ENCODE measurements at regions not wholly inside any gene's neighbourhood (a gene's known extent, or its start where the extent isn't known, plus 50 kb on each side); places are given as distances from the start of the nearest gene placed in this dataset.

DNA sequence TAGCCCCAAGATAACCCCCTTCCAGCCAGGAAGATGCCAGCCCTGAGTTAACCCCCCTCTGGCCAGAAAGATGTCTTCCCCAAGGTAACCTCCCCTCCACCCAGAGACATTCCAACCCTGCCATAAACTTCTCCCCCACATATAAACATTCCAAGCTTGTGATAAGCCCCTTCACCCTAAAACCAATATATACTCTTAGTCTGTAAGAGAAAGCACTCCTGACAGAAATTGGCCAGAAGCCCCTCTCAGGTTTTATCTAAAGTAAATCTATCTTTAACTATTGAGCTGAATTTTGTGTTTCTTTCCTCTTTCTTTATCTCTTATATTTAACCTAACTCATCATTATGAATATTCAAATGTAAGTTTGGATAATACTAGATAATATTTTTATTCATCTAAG, 1775.8 kb upstream of the MIR17HG start:
- H3K4me3 ChIP-seq (ENCODE audit: insufficient read length, low read depth), result no peak overlapping the region
- TF ChIP-seq YY1 (IDR thresholded peaks at IDR 0.05; ENCODE audit: insufficient read depth, insufficient read length) (no peak), SUZ12 (IDR thresholded peaks at IDR 0.05; ENCODE audit: extremely low read depth, insufficient read depth, insufficient read length) (no peak), ZNF274 (IDR thresholded peaks at IDR 0.05; ENCODE audit: low read depth, low read length) (no peak)
- no peak for DNase-seq (ENCODE audit: low read depth, low spot score)
- no peaks in the 10 kb centered on the region for H3K27me3 ChIP-seq (ENCODE audit: insufficient read depth, insufficient read length)
- H3K9ac ChIP-seq (ENCODE audit: insufficient read length, low read depth), result no peak overlapping the region
- no peaks in the 10 kb centered on the region for H3K36me3 ChIP-seq (ENCODE audit: insufficient read depth, insufficient read length, low read length)
- no peaks in the 10 kb centered on the region for H3K4me1 ChIP-seq (ENCODE audit: insufficient read depth, insufficient read length)
- peaks cover 27% of the 10 kb centered on the region for H3K9me3 ChIP-seq (ENCODE audit: insufficient read depth, low read length)

DNA sequence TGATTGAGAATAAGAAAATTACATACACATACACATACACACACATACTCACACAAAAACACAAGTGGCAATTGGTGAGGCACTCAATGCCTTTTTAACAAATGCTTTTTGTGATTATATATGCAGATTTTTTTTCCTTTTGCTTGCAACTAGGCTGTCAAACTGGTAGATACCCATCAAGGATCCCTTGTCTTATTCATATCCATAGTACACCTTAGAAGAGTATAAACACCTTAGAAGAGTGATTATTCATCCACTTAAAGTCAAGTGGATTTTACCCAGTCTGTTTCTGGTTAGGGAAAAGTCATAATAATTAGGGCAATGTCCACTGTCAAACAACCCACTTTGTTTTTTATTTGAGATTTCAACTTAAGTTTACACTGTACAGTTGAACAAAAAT, 1773.4 kb upstream of the MIR17HG start:
- no peak for DNase-seq (ENCODE audit: low read depth, low spot score)
- H3K36me3 ChIP-seq (ENCODE audit: insufficient read depth, insufficient read length, low read length), result no peaks in the 10 kb centered on the region
- no peak overlapping the region for H3K4me3 ChIP-seq (ENCODE audit: insufficient read length, low read depth)
- H3K9me3 ChIP-seq (ENCODE audit: insufficient read depth, low read length), result peaks cover 27% of the 10 kb centered on the region
- no peaks in the 10 kb centered on the region for H3K27me3 ChIP-seq (ENCODE audit: insufficient read depth, insufficient read length)
- no peaks in the 10 kb centered on the region for H3K4me1 ChIP-seq (ENCODE audit: insufficient read depth, insufficient read length)
- H3K9ac ChIP-seq (ENCODE audit: insufficient read length, low read depth), result no peak overlapping the region
- TF ChIP-seq YY1 (IDR thresholded peaks at IDR 0.05; ENCODE audit: insufficient read depth, insufficient read length) (no peak), ZNF274 (IDR thresholded peaks at IDR 0.05; ENCODE audit: low read depth, low read length) (no peak), SUZ12 (IDR thresholded peaks at IDR 0.05; ENCODE audit: extremely low read depth, insufficient read depth, insufficient read length) (no peak)

DNA sequence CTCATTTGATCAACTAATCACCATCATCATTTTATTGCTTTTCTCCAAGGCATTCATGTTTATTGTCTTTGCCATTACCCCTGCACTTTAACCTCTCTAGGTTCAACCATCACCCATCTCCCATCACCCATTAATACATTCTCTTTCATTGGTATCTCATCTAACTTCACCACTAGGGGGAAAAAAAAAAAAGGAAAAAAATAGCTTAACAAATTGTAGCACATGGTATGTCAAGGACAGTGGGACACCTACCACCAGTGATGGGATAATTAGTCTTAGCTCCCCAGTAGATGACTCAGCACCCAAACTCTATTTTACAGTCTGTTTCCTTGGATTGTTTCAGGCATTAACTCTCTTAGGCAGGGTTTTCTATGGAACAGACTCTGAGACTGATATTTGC, 1770.2 kb upstream of the MIR17HG start:
- Histone ChIP-seq H3K9me3 (ENCODE audit: insufficient read depth, low read length) (peaks cover 6% of the 10 kb centered on the region), H3K9ac (ENCODE audit: insufficient read length, low read depth) (no peak overlapping the region), H3K27me3 (ENCODE audit: insufficient read depth, insufficient read length) (no peaks in the 10 kb centered on the region), H3K36me3 (ENCODE audit: insufficient read depth, insufficient read length, low read length) (no peaks in the 10 kb centered on the region), H3K4me3 (ENCODE audit: insufficient read length, low read depth) (no peak overlapping the region), H3K4me1 (ENCODE audit: insufficient read depth, insufficient read length) (no peaks in the 10 kb centered on the region)
- no peak for DNase-seq (ENCODE audit: low read depth, low spot score)
- TF ChIP-seq ZNF274 (IDR thresholded peaks at IDR 0.05; ENCODE audit: low read depth, low read length) (no peak), SUZ12 (IDR thresholded peaks at IDR 0.05; ENCODE audit: extremely low read depth, insufficient read depth, insufficient read length) (no peak), YY1 (IDR thresholded peaks at IDR 0.05; ENCODE audit: insufficient read depth, insufficient read length) (no peak)

DNA sequence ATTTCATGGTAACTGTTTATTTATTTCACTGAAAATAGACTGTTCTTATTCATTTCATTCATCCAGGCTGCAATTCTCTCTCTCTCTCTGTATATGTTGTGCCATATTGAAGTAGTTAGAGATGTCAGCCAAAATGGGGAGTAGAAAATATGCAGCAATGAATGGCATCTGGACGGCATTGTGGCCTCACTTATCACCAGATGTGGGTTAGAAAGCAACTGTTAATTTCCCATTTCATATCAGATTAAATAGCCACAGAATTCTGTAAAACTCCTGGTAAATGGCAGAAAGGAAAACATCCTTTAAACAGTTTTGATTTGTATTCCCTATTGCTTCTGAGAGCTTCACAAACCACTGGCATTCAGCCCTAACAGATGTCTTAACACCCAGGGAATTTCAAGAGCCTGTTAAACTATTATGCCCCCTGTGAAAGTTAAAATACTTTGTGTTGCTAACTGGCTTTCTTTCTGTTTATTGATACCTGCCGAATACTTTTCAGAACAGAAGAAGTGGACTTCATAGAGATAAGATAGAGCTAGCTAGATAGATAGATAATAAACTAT, 1763.3 kb upstream of the MIR17HG start:
- no peak for TF ChIP-seq SUZ12 (IDR thresholded peaks at IDR 0.05; ENCODE audit: extremely low read depth, insufficient read depth, insufficient read length)
- no peak for TF ChIP-seq YY1 (IDR thresholded peaks at IDR 0.05; ENCODE audit: insufficient read depth, insufficient read length)
- no peak for TF ChIP-seq ZNF274 (IDR thresholded peaks at IDR 0.05; ENCODE audit: low read depth, low read length)
- no peaks in the 10 kb centered on the region for H3K36me3 ChIP-seq (ENCODE audit: insufficient read depth, insufficient read length, low read length)
- H3K4me3 ChIP-seq (ENCODE audit: insufficient read length, low read depth), result no peak overlapping the region
- DNase-seq (ENCODE audit: low read depth, low spot score), result no peak
- no peaks in the 10 kb centered on the region for H3K9me3 ChIP-seq (ENCODE audit: insufficient read depth, low read length)
- no peak overlapping the region for H3K9ac ChIP-seq (ENCODE audit: insufficient read length, low read depth)
- H3K4me1 ChIP-seq (ENCODE audit: insufficient read depth, insufficient read length), result no peaks in the 10 kb centered on the region
- H3K27me3 ChIP-seq (ENCODE audit: insufficient read depth, insufficient read length), result no peaks in the 10 kb centered on the region

DNA sequence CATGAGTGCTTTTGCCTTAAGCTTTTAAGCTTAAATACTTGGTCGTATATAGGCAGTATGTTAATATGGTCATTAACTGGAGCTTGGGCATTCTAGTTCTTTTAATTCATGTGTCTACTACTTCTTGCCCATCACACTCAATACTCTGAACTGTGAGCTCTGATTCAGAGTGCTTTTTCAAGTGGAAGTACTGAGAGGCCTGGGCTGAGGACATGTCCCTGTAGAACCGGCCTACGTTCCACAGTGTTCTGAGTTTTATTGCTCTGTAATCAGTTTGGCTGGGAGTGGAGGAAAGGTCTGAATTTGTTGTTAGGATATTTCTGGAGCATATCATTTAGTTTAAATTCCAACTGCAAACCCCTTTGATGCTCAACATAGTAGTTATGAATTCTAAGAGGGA, 1744.8 kb upstream of the MIR17HG start:
- no peak for TF ChIP-seq YY1 (IDR thresholded peaks at IDR 0.05; ENCODE audit: insufficient read depth, insufficient read length)
- TF ChIP-seq ZNF274 (IDR thresholded peaks at IDR 0.05; ENCODE audit: low read depth, low read length), result no peak
- no peak for TF ChIP-seq SUZ12 (IDR thresholded peaks at IDR 0.05; ENCODE audit: extremely low read depth, insufficient read depth, insufficient read length)
- Histone ChIP-seq H3K4me1 (ENCODE audit: insufficient read depth, insufficient read length) (no peaks in the 10 kb centered on the region), H3K4me3 (ENCODE audit: insufficient read length, low read depth) (no peak overlapping the region), H3K9me3 (ENCODE audit: insufficient read depth, low read length) (peaks cover 10% of the 10 kb centered on the region; the same call in 1 of the 2 replicates), H3K27me3 (ENCODE audit: insufficient read depth, insufficient read length) (no peaks in the 10 kb centered on the region), H3K9ac (ENCODE audit: insufficient read length, low read depth) (no peak overlapping the region), H3K36me3 (ENCODE audit: insufficient read depth, insufficient read length, low read length) (no peaks in the 10 kb centered on the region)
- DNase-seq (ENCODE audit: low read depth, low spot score), result no peak

DNA sequence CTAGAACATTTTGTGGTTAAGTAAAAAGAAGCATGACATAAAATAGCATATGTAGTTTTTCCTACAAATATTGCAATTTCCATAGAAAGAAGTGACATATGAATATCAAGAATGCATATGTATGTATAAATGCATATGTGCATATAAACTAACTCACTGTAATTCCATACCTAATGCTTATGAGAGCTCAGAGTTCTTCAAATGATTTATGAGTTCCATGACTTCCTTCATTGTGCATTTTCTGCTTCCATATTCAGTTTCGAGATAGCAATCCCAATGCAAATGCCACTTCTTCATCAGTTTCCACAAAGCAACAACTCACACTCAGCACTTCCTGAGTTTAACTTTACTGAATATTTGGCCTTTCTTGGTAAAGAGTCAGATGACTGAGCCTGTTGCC, 1744.3 kb upstream of the MIR17HG start:
- Histone ChIP-seq H3K9ac (ENCODE audit: insufficient read length, low read depth) (no peak overlapping the region), H3K27me3 (ENCODE audit: insufficient read depth, insufficient read length) (no peaks in the 10 kb centered on the region), H3K4me1 (ENCODE audit: insufficient read depth, insufficient read length) (no peaks in the 10 kb centered on the region), H3K36me3 (ENCODE audit: insufficient read depth, insufficient read length, low read length) (no peaks in the 10 kb centered on the region), H3K9me3 (ENCODE audit: insufficient read depth, low read length) (peaks cover 10% of the 10 kb centered on the region; the same call in 1 of the 2 replicates), H3K4me3 (ENCODE audit: insufficient read length, low read depth) (no peak overlapping the region)
- TF ChIP-seq ZNF274 (IDR thresholded peaks at IDR 0.05; ENCODE audit: low read depth, low read length) (no peak), SUZ12 (IDR thresholded peaks at IDR 0.05; ENCODE audit: extremely low read depth, insufficient read depth, insufficient read length) (no peak), YY1 (IDR thresholded peaks at IDR 0.05; ENCODE audit: insufficient read depth, insufficient read length) (no peak)
- DNase-seq (ENCODE audit: low read depth, low spot score), result no peak

DNA sequence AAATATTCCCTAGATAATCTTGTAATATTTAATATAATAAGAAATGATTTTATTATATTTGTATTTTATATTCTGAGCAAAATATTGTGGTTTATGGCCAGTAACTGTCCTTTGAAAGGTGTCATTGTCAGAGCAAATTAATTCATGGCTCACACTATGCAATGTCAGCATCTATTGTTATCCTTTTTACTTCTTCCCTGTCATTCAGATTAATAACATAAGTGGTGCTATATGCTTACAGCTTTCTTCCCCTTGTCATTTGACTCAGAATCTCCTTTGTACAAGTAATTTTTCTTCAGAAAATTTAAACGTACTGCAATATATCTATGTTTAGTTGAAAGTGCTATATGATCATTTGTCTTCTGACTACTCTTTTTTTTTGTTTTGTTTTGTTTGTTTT, 1738.2 kb upstream of the MIR17HG start:
- no peak overlapping the region for H3K9ac ChIP-seq (ENCODE audit: insufficient read length, low read depth)
- H3K27me3 ChIP-seq (ENCODE audit: insufficient read depth, insufficient read length), result no peaks in the 10 kb centered on the region
- DNase-seq (ENCODE audit: low read depth, low spot score), result no peak
- no peaks in the 10 kb centered on the region for H3K4me1 ChIP-seq (ENCODE audit: insufficient read depth, insufficient read length)
- peaks cover 10% of the 10 kb centered on the region; the same call in 1 of the 2 replicates for H3K9me3 ChIP-seq (ENCODE audit: insufficient read depth, low read length)
- TF ChIP-seq SUZ12 (IDR thresholded peaks at IDR 0.05; ENCODE audit: extremely low read depth, insufficient read depth, insufficient read length), result no peak
- TF ChIP-seq ZNF274 (IDR thresholded peaks at IDR 0.05; ENCODE audit: low read depth, low read length), result no peak
- TF ChIP-seq YY1 (IDR thresholded peaks at IDR 0.05; ENCODE audit: insufficient read depth, insufficient read length), result no peak
- no peaks in the 10 kb centered on the region for H3K36me3 ChIP-seq (ENCODE audit: insufficient read depth, insufficient read length, low read length)
- no peak overlapping the region for H3K4me3 ChIP-seq (ENCODE audit: insufficient read length, low read depth)
